HuH-7.5 (cell line): ENCODE measurements at regions not wholly inside any gene's neighbourhood (a gene's known extent, or its start where the extent isn't known, plus 50 kb on each side); places are given as distances from the start of the nearest gene placed in this dataset.
"Not testable (repeated sequence)": the region's sequence is repeated elsewhere in the genome, so short reads cannot be mapped to it uniquely, and the experiment has no call there.

Experiments used
- DNase-seq: peaks from one replicate; pipeline ENCODE4 v3.0.0; 2011; ENCODE audit warnings: low spot score

GRCh38 chr6:106746652-106747051 is 117.3 kb downstream of the QRSL1 start:
- no peak for DNase-seq

- no peak for DNase-seq
These were observed 116.6 kb downstream of the QRSL1 start for GRCh38 chr6:106745824-106746582.

- DNase-seq, result no peak
These were observed 115.9 kb downstream of the QRSL1 start for GRCh38 chr6:106745197-106745770.

GRCh38 chr6:106744781-106745180 is 115.4 kb downstream of the QRSL1 start:
- no peak for DNase-seq

- not testable (repeated sequence) for DNase-seq
These were observed 114.7 kb downstream of the QRSL1 start for GRCh38 chr6:106744029-106744428.

GRCh38 chr6:106743612-106744011 is 114.2 kb downstream of the QRSL1 start:
- no peak for DNase-seq

- no peak for DNase-seq
These were observed 110.9 kb downstream of the QRSL1 start for GRCh38 chr6:106740287-106740686.

GRCh38 chr6:106739387-106739786 is 110.0 kb downstream of the QRSL1 start:
- no peak for DNase-seq

- DNase-seq, result no peak
These were observed 107.1 kb downstream of the QRSL1 start for GRCh38 chr6:106736502-106736901.

- no peak for DNase-seq
These were observed 106.5 kb downstream of the QRSL1 start for GRCh38 chr6:106735828-106736227.

- no peak for DNase-seq
These were observed 105.8 kb downstream of the QRSL1 start for GRCh38 chr6:106735136-106735633.

- DNase-seq, result no peak
These were observed 104.0 kb downstream of the QRSL1 start for GRCh38 chr6:106733386-106733785.

- DNase-seq, result no peak
These were observed 103.1 kb downstream of the QRSL1 start for GRCh38 chr6:106732376-106732940.

- DNase-seq, result no peak
These were observed 102.4 kb downstream of the QRSL1 start for GRCh38 chr6:106731843-106732160.

- peak; percentile 51 for DNase-seq
These were observed 101.9 kb downstream of the QRSL1 start for GRCh38 chr6:106731144-106731842.

- no peak for DNase-seq
These were observed 101.3 kb downstream of the QRSL1 start for GRCh38 chr6:106730718-106731117.

GRCh38 chr6:106730264-106730663 is 100.9 kb downstream of the QRSL1 start:
- DNase-seq, result no peak

- DNase-seq, result no peak
These were observed 100.5 kb downstream of the QRSL1 start for GRCh38 chr6:106729841-106730240.

- no peak for DNase-seq
These were observed 99.0 kb downstream of the QRSL1 start for GRCh38 chr6:106728296-106728870.

GRCh38 chr6:106727480-106728149 is 98.2 kb downstream of the QRSL1 start:
- no peak for DNase-seq

- no peak for DNase-seq
These were observed 95.5 kb downstream of the QRSL1 start for GRCh38 chr6:106724848-106725247.

GRCh38 chr6:106724337-106724736 is 95.0 kb downstream of the QRSL1 start:
- no peak for DNase-seq
